Upper lobe of right lung (tissue), 1 donor: ENCODE measurements at regions not wholly inside any gene's neighbourhood (a gene's known extent, or its start where the extent isn't known, plus 50 kb on each side); places are given as distances from the start of the nearest gene placed in this dataset.

ENCODE experiments used
- ATAC-seq: fragments of 200-7000 bp; cut with Tn5 transposase; one replicate; pipeline ENCODE4 v1.9.1; 2020; ENCODE audit warnings: mild to moderate bottlenecking, moderate library complexity
- DNase-seq: peaks from one replicate; pipeline ENCODE4 v3.0.0-alpha.2; 2020
- H3K27ac ChIP-seq: fragments of 200-600 bp; one replicate; pipeline ENCODE4 v1.8.0; 2022
- H3K27me3 ChIP-seq: fragments of 200-600 bp; one replicate; pipeline ENCODE4 v1.8.0; 2022; ENCODE audit warnings: mild to moderate bottlenecking
- H3K36me3 ChIP-seq: fragments of 200-600 bp; one replicate; pipeline ENCODE4 v1.8.0; 2022
- H3K4me1 ChIP-seq: fragments of 200-600 bp; one replicate; pipeline ENCODE4 v1.8.0; 2022
- H3K4me3 ChIP-seq: fragments of 200-600 bp; one replicate; pipeline ENCODE4 v1.8.0; 2022; ENCODE audit warnings: mild to moderate bottlenecking
- H3K9me3 ChIP-seq: fragments of 200-600 bp; one replicate; pipeline ENCODE4 v1.8.0; 2022
- CTCF ChIP-seq: fragments of 200-600 bp; IDR thresholded peaks from one replicate; pipeline ENCODE4 v1.8.0; 2022; ENCODE audit warnings: antibody characterized with exemption
- intact Hi-C: fragments of 100-400 bp; cut with DNase I; formaldehyde crosslinking; loops from one replicate; pipeline ENCODE4 v1.11.0; 2022
- donor health status: DM: no; HTN: yes; CAD: no; lungs with severe emphysema.

GRCh38 chr6:158877716-158878115, 58.5 kb upstream of the EZR start:
- intact Hi-C loops, result no loop called here
- Histone ChIP-seq H3K27me3 (no peaks in the 10 kb centered on the region), H3K4me1 (no peaks in the 10 kb centered on the region), H3K9me3 (no peaks in the 10 kb centered on the region), H3K36me3 (no peaks in the 10 kb centered on the region), H3K4me3 (no peak overlapping the region), H3K27ac (no peak overlapping the region)
- no peak for TF ChIP-seq CTCF
- ATAC-seq (no peak), DNase-seq (no peak)

GRCh38 chr6:158876886-158877285, 57.7 kb upstream of the EZR start:
- no peaks in the 10 kb centered on the region for H3K27me3 ChIP-seq
- no peak overlapping the region for H3K27ac ChIP-seq
- H3K9me3 ChIP-seq, result no peaks in the 10 kb centered on the region
- DNase-seq, result no peak
- TF ChIP-seq CTCF, result no peak
- intact Hi-C loops, result no loop called here
- H3K4me3 ChIP-seq, result no peak overlapping the region
- no peaks in the 10 kb centered on the region for H3K4me1 ChIP-seq
- H3K36me3 ChIP-seq, result no peaks in the 10 kb centered on the region
- no peak for ATAC-seq

- no peak for ATAC-seq
- no peaks in the 10 kb centered on the region for H3K4me1 ChIP-seq
- H3K9me3 ChIP-seq, result no peaks in the 10 kb centered on the region
- H3K27me3 ChIP-seq, result no peaks in the 10 kb centered on the region
- peak overlapping the region; percentile 95 for H3K27ac ChIP-seq
- DNase-seq, result no peak
- H3K36me3 ChIP-seq, result no peaks in the 10 kb centered on the region
- H3K4me3 ChIP-seq, result peak overlapping the region; percentile 57
- TF ChIP-seq CTCF, result no peak
- intact Hi-C loops, result no loop called here
These were observed 51.4 kb upstream of the EZR start for GRCh38 chr6:158870649-158870957.

GRCh38 chr6:158869826-158870648, 50.9 kb upstream of the EZR start:
- no peak for DNase-seq
- no peaks in the 10 kb centered on the region for H3K36me3 ChIP-seq
- intact Hi-C loops, result no loop called here
- peak overlapping the region; percentile 57 for H3K4me3 ChIP-seq
- peak; percentile 19 for TF ChIP-seq CTCF
- H3K27me3 ChIP-seq, result no peaks in the 10 kb centered on the region
- peak; percentile 94 for ATAC-seq
- peak overlapping the region; percentile 95 for H3K27ac ChIP-seq
- H3K9me3 ChIP-seq, result no peaks in the 10 kb centered on the region
- no peaks in the 10 kb centered on the region for H3K4me1 ChIP-seq

- DNase-seq (peak; percentile 97), ATAC-seq (peak; percentile 92)
- Histone ChIP-seq H3K36me3 (no peaks in the 10 kb centered on the region), H3K4me3 (peak overlapping the region; percentile 57), H3K27me3 (no peaks in the 10 kb centered on the region), H3K4me1 (no peaks in the 10 kb centered on the region), H3K9me3 (no peaks in the 10 kb centered on the region), H3K27ac (peak overlapping the region; percentile 95)
- intact Hi-C loops, result no loop called here
- TF ChIP-seq CTCF, result no peak
These were observed 50.0 kb upstream of the EZR start for GRCh38 chr6:158868890-158869825.
